ENCODE measurements at regions not wholly inside any gene's neighbourhood (a gene's known extent, or its start where the extent isn't known, plus 50 kb on each side); places are given as distances from the start of the nearest gene placed in this dataset.

DNA sequence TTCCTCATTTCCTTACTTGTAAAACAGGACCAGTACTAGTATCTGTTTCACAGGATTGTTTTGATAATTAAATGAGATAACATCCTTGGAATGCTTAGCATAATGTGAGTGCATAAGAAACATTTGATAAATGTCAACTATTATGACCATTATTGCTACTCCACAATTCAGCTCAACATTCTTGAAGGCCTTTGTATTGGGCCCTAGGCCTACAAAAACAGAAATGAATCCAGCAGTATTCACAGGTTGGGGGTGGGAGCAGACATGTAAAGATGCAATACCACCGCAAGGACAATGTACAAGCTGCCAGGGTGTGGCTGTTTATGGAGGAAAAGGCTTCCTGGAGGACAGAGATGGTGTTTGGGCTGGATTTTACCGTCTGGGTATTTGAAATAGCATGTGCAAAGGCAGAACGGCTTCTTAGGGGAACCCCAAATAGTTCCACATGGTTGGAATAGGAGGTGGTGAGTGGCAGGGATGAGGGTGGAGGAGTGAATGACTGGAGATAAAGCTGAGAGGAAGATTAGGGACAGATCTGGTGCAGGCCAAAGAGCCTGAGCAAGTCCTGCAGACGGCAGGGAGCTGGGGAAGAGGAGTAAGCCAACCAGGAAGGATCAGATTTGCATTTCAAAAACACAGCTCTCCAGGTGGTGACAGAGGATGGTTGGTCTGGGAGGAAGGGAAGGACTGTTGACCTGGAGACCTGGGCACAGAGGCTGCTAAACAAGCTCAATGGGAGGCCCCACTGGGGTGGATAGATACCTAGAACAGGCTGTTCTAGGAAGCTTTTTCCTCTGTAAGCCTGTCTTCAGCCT is 57.0 kb upstream of the EPB41L1 start (continued):
- TF ChIP-seq REST (IDR thresholded peaks at IDR 0.05; ENCODE audit: unreplicated experiment) (peak; percentile 20), ZNF114 (CRISPR knock-in tag; IDR thresholded peaks at IDR 0.05) (no peak), JUNB (IDR thresholded peaks at IDR 0.05; ENCODE audit: unreplicated experiment) (no peak), STAT1 (IDR thresholded peaks at IDR 0.05; ENCODE audit: unreplicated experiment) (no peak)
- TF ChIP-seq, protein P1, sequence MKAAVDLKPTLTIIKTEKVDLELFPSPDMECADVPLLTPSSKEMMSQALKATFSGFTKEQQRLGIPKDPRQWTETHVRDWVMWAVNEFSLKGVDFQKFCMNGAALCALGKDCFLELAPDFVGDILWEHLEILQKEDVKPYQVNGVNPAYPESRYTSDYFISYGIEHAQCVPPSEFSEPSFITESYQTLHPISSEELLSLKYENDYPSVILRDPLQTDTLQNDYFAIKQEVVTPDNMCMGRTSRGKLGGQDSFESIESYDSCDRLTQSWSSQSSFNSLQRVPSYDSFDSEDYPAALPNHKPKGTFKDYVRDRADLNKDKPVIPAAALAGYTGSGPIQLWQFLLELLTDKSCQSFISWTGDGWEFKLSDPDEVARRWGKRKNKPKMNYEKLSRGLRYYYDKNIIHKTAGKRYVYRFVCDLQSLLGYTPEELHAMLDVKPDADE (IDR thresholded peaks at IDR 0.05): peak; percentile 45; the same call in 1 of the 2 replicates

DNA sequence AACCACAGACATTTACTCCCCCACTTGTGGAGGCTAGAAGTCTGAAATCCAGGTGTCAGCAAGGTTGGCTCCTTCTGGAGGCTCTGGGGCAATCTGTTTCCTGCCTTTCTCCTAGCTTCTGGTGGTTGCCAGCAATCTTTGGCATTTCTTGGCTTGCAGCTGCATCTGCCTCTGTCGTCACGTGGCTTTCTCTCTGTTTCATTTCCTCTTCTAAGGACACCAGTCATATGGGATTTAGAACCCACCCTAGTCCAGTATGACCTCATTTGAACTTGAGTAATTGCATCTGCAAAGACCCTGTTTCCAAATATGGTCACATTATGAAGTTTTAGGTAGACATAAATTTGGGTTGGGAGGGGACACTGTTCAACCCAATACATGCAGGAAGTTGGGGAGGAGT is 56.2 kb upstream of the EPB41L1 start:
- Mint-ChIP-seq H3K27ac (no peak overlapping the region), H3K9me3 (no peaks in the 10 kb centered on the region), H3K4me1 (peaks cover 32% of the 10 kb centered on the region), H3K27me3 (ENCODE audit: insufficient read depth, low read depth, poor library complexity) (peaks cover 85% of the 10 kb centered on the region), H3K4me3 (no peak overlapping the region), H3K36me3 (ENCODE audit: low read depth) (no peaks in the 10 kb centered on the region)
- H3K4me2 ChIP-seq: peak overlapping the region; percentile 55
- no peak overlapping the region for H2AFZ ChIP-seq
- H3K27me3 ChIP-seq (ENCODE audit: insufficient read depth): peaks cover 75% of the 10 kb centered on the region
- H4K20me1 ChIP-seq (replicated peaks; ENCODE audit: insufficient read depth): peaks cover 14% of the 10 kb centered on the region
- H3K36me3 ChIP-seq (ENCODE audit: insufficient read depth): no peaks in the 10 kb centered on the region
- H3K4me1 ChIP-seq (ENCODE audit: insufficient read depth): peaks cover 27% of the 10 kb centered on the region
- no peak for ATAC-seq
- DNase-seq (ENCODE audit: low spot score): no peak
- H3K4me3 ChIP-seq: no peak overlapping the region
- no peaks in the 10 kb centered on the region for H3K9me2 ChIP-seq (ENCODE audit: insufficient read depth)
- H3K79me2 ChIP-seq (replicated peaks; ENCODE audit: insufficient read depth): no peaks in the 10 kb centered on the region
- peaks cover 7% of the 10 kb centered on the region for H3F3A ChIP-seq (replicated peaks; ENCODE audit: low read depth)
- no peak overlapping the region for H3K27ac ChIP-seq (ENCODE audit: low read depth)
- TF ChIP-seq, protein P1 (IDR thresholded peaks at IDR 0.05): no peak
- TF ChIP-seq EZH2 (IDR thresholded peaks at IDR 0.05; ENCODE audit: low read depth, unreplicated experiment) (no peak), CREB1 (CRISPR knock-in tag; IDR thresholded peaks at IDR 0.05; ENCODE audit: low read depth) (no peak), EZH2phosphoT487 (IDR thresholded peaks at IDR 0.05; ENCODE audit: unreplicated experiment) (no peak), ZNF462 (CRISPR knock-in tag; IDR thresholded peaks at IDR 0.05) (no peak)

Measured in GM23338 (cell line).